CD14-positive monocyte (primary cell): ENCODE measurements at regions not wholly inside any gene's neighbourhood (a gene's known extent, or its start where the extent isn't known, plus 50 kb on each side); places are given as distances from the start of the nearest gene placed in this dataset.

Experiments
- DNase-seq, 3 donors: peaks; one replicate each; pipeline ENCODE4 v3.0.0-alpha.2; 2011 to 2022
- H2AFZ ChIP-seq: 2 replicates; pipeline ENCODE4 v1.6.0; 2012; ENCODE audit warnings: mild to moderate bottlenecking, low read depth, low read length, inconsistent platforms; ENCODE audit not compliant: insufficient read depth, poor library complexity, severe bottlenecking
- H3K27ac ChIP-seq, 2 donors: 1 replicate in 1 of 2; 2 replicates in 1 of 2; pipeline ENCODE4 v1.5.1; 2012 to 2013; ENCODE audit warnings: low read length in 2 of 2, control low read depth in 1 of 2, inconsistent platforms in 1 of 2, low read depth in 1 of 2, mild to moderate bottlenecking in 1 of 2
- H3K27me3 ChIP-seq, 2 donors: one replicate each; pipeline versions ENCODE4 v1.6.0 to v1.6.1; 2011 to 2013; ENCODE audit warnings: low read length in 2 of 2; ENCODE audit not compliant: control insufficient read depth in 2 of 2, insufficient read depth in 2 of 2
- H3K36me3 ChIP-seq, 2 donors: replicated peaks in 1 of 2; 1 replicate in 1 of 2; 2 replicates in 1 of 2; pipeline versions ENCODE4 v1.5.1 to v1.6.1; 2012 to 2013; ENCODE audit warnings: low read length in 2 of 2, control low read depth in 1 of 2, inconsistent platforms in 1 of 2, mild to moderate bottlenecking in 1 of 2; ENCODE audit not compliant: insufficient read depth in 2 of 2, control insufficient read depth in 1 of 2
- H3K4me1 ChIP-seq, 2 donors: 1 replicate in 1 of 2; 2 replicates in 1 of 2; pipeline versions ENCODE4 v1.5.1 to v1.6.1; 2012 to 2013; ENCODE audit warnings: low read length in 2 of 2, control low read depth in 1 of 2, inconsistent platforms in 1 of 2, mild to moderate bottlenecking in 1 of 2, moderate library complexity in 1 of 2; ENCODE audit not compliant: insufficient read depth in 2 of 2, control insufficient read depth in 1 of 2
- H3K4me2 ChIP-seq: replicated peaks from 2 replicates; pipeline ENCODE3; 2012; ENCODE audit warnings: low read length, moderate library complexity, mild to moderate bottlenecking; ENCODE audit not compliant: poor library complexity, severe bottlenecking; ENCODE audit errors: extremely low read depth
- H3K4me3 ChIP-seq, 3 experiments: fragments of 200-600 bp in 1 of 3; sonication (generic) in 1 of 3; replicated peaks in 1 of 3; 1 replicate in 2 of 3; 2 replicates in 1 of 3; pipeline ENCODE4 v1.5.1; 2011 to 2013; ENCODE audit warnings: low read length in 3 of 3, mild to moderate bottlenecking in 3 of 3, control low read depth in 2 of 3, low read depth in 2 of 3, inconsistent platforms in 1 of 3, moderate library complexity in 1 of 3
- H3K79me2 ChIP-seq: 2 replicates; pipeline ENCODE4 v1.6.0; 2012; ENCODE audit warnings: mild to moderate bottlenecking, control low read depth, inconsistent platforms, low read length, moderate library complexity; ENCODE audit not compliant: insufficient read depth
- H3K9ac ChIP-seq: 2 replicates; pipeline ENCODE4 v1.6.0; 2017; ENCODE audit warnings: low read length, mild to moderate bottlenecking; ENCODE audit not compliant: insufficient read depth, poor library complexity, severe bottlenecking
- H3K9me3 ChIP-seq, 2 donors: replicated peaks in 1 of 2; 1 replicate in 1 of 2; 2 replicates in 1 of 2; pipeline versions ENCODE4 v1.5.1 to v1.6.1; 2012 to 2013; ENCODE audit warnings: low read length in 2 of 2, control low read depth in 1 of 2; ENCODE audit not compliant: control insufficient read depth in 1 of 2, insufficient read depth in 1 of 2
- H4K20me1 ChIP-seq: 2 replicates; pipeline ENCODE4 v1.6.0; 2012; ENCODE audit warnings: mild to moderate bottlenecking, low read length, control low read depth, moderate library complexity; ENCODE audit not compliant: insufficient read depth
- H3K27ac Mint-ChIP-seq, 7 donors: one replicate each; pipeline ENCODE4 v1.8.0; 2020; ENCODE audit warnings: mild to moderate bottlenecking in 7 of 7, mixed read lengths in 7 of 7, moderate library complexity in 6 of 7, inconsistent platforms in 2 of 7
- H3K27me3 Mint-ChIP-seq, 3 donors: one replicate each; pipeline ENCODE4 v1.8.0; 2021 to 2022; ENCODE audit warnings: low read depth in 3 of 3, mild to moderate bottlenecking in 3 of 3, mixed read lengths in 3 of 3, moderate library complexity in 3 of 3, inconsistent platforms in 1 of 3
- H3K36me3 Mint-ChIP-seq, 2 donors: one replicate each; pipeline ENCODE4 v1.8.0; 2020; ENCODE audit warnings: mixed read lengths in 2 of 2, inconsistent platforms in 1 of 2, mild to moderate bottlenecking in 1 of 2
- H3K4me1 Mint-ChIP-seq: one replicate; pipeline ENCODE4 v1.8.0; 2020; ENCODE audit warnings: mild to moderate bottlenecking, mixed read lengths
- H3K4me3 Mint-ChIP-seq, 2 donors: one replicate each; pipeline ENCODE4 v1.8.0; 2020; ENCODE audit warnings: mild to moderate bottlenecking in 2 of 2, mixed read lengths in 2 of 2, moderate library complexity in 1 of 2
- H3K9me3 Mint-ChIP-seq, 7 donors: one replicate each; pipeline ENCODE4 v1.8.0; 2020 to 2022; ENCODE audit warnings: mixed read lengths in 7 of 7, mild to moderate bottlenecking in 6 of 7, moderate library complexity in 6 of 7, inconsistent platforms in 2 of 7
- CTCF ChIP-seq: fragments of 200-600 bp; IDR thresholded peaks from one replicate; pipeline ENCODE4 v1.8.0; 2022; ENCODE audit warnings: antibody characterized with exemption, mild to moderate bottlenecking
- WGBS: methylation state at CpG from one replicate; pipeline ENCODE4 v1.1.5; 2013; ENCODE audit warnings: missing lambda C conversion rate; ENCODE audit not compliant: insufficient coverage; 5-methylcytosine and 5-hydroxymethylcytosine counted together
- intact Hi-C, 2 donors: fragments of 100-400 bp; cut with micrococcal nuclease; formaldehyde crosslinking; loops; one replicate each; pipeline versions ENCODE4 v1.15.0 to v1.15.1; 2023

GRCh38 chrX:140589657-140590056, 84.8 kb upstream of the SOX3 start:
- Histone ChIP-seq H4K20me1 (no peaks in the 10 kb centered on the region), H3K9ac (no peak overlapping the region), H3K4me1 (no peaks in the 10 kb centered on the region), H3K27me3 (no peaks in the 10 kb centered on the region), H3K9me3 (no peaks in the 10 kb centered on the region), H2AFZ (no peak overlapping the region), H3K27ac (no peak overlapping the region), H3K4me3 (no peak overlapping the region), H3K36me3 (no peaks in the 10 kb centered on the region), H3K4me2 (no peak overlapping the region), H3K79me2 (no peaks in the 10 kb centered on the region)
- Mint-ChIP-seq H3K27ac (no peak overlapping the region), H3K9me3 (no peaks in the 10 kb centered on the region), H3K4me3 (no peak overlapping the region), H3K27me3 (peaks cover 0 to 2% (median 0%) of the 10 kb centered on the region in 3 donors), H3K4me1 (no peaks in the 10 kb centered on the region), H3K36me3 (no peaks in the 10 kb centered on the region)
- WGBS, result 83% methylated on average over 1 of the region's 2 CpGs
- TF ChIP-seq CTCF, result no peak
- DNase-seq, result no peak
- intact Hi-C loops, result no loop called here

GRCh38 chrX:140586951-140587350, 82.1 kb upstream of the SOX3 start:
- no peak for DNase-seq
- Mint-ChIP-seq H3K4me1 (no peaks in the 10 kb centered on the region), H3K27me3 (peaks cover 0 to 2% (median 0%) of the 10 kb centered on the region in 3 donors), H3K27ac (no peak overlapping the region), H3K4me3 (no peak overlapping the region), H3K9me3 (no peaks in the 10 kb centered on the region), H3K36me3 (no peaks in the 10 kb centered on the region)
- Histone ChIP-seq H3K4me1 (no peaks in the 10 kb centered on the region), H3K79me2 (no peaks in the 10 kb centered on the region), H3K27ac (no peak overlapping the region), H2AFZ (no peak overlapping the region), H3K4me3 (no peak overlapping the region), H3K9me3 (no peaks in the 10 kb centered on the region), H3K4me2 (no peak overlapping the region), H3K9ac (no peak overlapping the region), H4K20me1 (no peaks in the 10 kb centered on the region), H3K27me3 (no peaks in the 10 kb centered on the region), H3K36me3 (no peaks in the 10 kb centered on the region)
- no peak for TF ChIP-seq CTCF
- intact Hi-C loops, result no loop called here
- WGBS, result 83% methylated on average over 2 of the region's 4 CpGs
